ENCODE measurements at regions not wholly inside any gene's neighbourhood (a gene's known extent, or its start where the extent isn't known, plus 50 kb on each side); places are given as distances from the start of the nearest gene placed in this dataset.

- no peaks in the 10 kb centered on the region for H3K9me3 ChIP-seq
- no peak for DNase-seq
- no peak overlapping the region for H3K27ac ChIP-seq
- intact Hi-C loops (cut with DNase I), result no loop called here
- no peaks in the 10 kb centered on the region for H3K27me3 ChIP-seq
- H3K4me1 ChIP-seq, result no peaks in the 10 kb centered on the region
- no peak overlapping the region for H3K4me3 ChIP-seq
- no peaks in the 10 kb centered on the region for H3K36me3 ChIP-seq
- WGBS, 2 donors, result 46 to 71% methylated on average over 5 of the region's 5 CpGs
- TF ChIP-seq, protein P1, sequence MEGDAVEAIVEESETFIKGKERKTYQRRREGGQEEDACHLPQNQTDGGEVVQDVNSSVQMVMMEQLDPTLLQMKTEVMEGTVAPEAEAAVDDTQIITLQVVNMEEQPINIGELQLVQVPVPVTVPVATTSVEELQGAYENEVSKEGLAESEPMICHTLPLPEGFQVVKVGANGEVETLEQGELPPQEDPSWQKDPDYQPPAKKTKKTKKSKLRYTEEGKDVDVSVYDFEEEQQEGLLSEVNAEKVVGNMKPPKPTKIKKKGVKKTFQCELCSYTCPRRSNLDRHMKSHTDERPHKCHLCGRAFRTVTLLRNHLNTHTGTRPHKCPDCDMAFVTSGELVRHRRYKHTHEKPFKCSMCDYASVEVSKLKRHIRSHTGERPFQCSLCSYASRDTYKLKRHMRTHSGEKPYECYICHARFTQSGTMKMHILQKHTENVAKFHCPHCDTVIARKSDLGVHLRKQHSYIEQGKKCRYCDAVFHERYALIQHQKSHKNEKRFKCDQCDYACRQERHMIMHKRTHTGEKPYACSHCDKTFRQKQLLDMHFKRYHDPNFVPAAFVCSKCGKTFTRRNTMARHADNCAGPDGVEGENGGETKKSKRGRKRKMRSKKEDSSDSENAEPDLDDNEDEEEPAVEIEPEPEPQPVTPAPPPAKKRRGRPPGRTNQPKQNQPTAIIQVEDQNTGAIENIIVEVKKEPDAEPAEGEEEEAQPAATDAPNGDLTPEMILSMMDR (IDR thresholded peaks at IDR 0.05), result no peak
- no peak for TF ChIP-seq POLR2A (IDR thresholded peaks at IDR 0.05)
Observed at GRCh38 chr3:7867587-7867986, 634.0 kb upstream of the LMCD1 start.

GRCh38 chr3:7871003-7871560 is 630.5 kb upstream of the LMCD1 start:
- H3K36me3 ChIP-seq, result no peaks in the 10 kb centered on the region
- TF ChIP-seq, protein P1 (IDR thresholded peaks at IDR 0.05), result no peak
- no peak for TF ChIP-seq POLR2A (IDR thresholded peaks at IDR 0.05)
- 22 to 52% methylated on average over 1 of the region's 1 CpG for WGBS, 2 donors
- no peaks in the 10 kb centered on the region for H3K9me3 ChIP-seq
- no peaks in the 10 kb centered on the region for H3K27me3 ChIP-seq
- peaks cover 0 to 3% (median 0%) of the 10 kb centered on the region in 3 donors for H3K4me1 ChIP-seq
- no peak overlapping the region for H3K4me3 ChIP-seq
- no peak overlapping the region for H3K27ac ChIP-seq
- intact Hi-C loops (cut with DNase I), result no loop called here
- no peak for DNase-seq

DNA sequence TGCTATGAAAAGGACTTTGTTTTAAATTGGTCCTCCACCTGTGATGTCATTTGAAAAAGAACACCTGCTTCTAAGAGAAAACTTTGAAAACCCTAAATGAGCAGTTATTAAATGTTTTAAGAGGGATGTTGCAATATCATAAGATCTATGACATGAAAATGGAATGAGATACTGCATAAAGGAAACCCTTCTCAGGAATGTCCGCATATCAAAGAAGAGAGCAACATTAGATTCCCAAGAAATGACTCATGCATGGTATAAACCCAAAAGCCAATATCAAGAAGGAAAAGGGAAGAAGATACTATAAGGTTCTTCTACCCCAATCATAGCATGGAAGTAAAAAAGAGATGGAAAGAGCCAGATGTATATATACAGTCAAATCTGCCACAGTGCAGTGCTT is 627.5 kb upstream of the LMCD1 start:
- H3K36me3 ChIP-seq, result no peaks in the 10 kb centered on the region
- peaks cover 0 to 10% (median 0%) of the 10 kb centered on the region in 3 donors for H3K4me1 ChIP-seq
- no peaks in the 10 kb centered on the region for H3K9me3 ChIP-seq
- no peak overlapping the region for H3K27ac ChIP-seq
- no peak for DNase-seq
- intact Hi-C loops (cut with DNase I), result no loop called here
- no peaks in the 10 kb centered on the region for H3K27me3 ChIP-seq
- no peak overlapping the region for H3K4me3 ChIP-seq
- TF ChIP-seq, protein P1 (IDR thresholded peaks at IDR 0.05), result no peak
- TF ChIP-seq POLR2A (IDR thresholded peaks at IDR 0.05), result no peak
- 68 to 71% methylated on average over 1 of the region's 1 CpG for WGBS, 2 donors

DNA sequence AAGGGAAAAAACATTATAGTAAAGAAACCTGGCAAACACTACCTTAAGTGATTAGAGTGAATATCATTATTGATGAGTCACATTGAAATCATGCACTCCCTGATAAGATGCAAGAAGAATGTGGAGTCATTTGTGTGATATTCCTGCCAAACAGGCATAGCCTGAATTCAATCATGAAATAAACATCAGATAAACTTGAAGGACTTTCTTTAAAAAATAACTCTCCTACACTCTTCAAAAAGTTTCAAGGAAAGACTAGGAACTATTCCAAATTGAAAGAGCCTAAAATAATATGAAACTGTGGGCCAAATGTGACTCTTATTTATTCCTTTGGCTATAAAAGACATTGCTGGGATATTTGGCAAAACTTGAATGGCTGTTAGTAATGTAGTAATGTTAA is 625.7 kb upstream of the LMCD1 start:
- DNase-seq, result no peak
- no peak overlapping the region for H3K27ac ChIP-seq
- H3K36me3 ChIP-seq, result no peaks in the 10 kb centered on the region
- no peaks in the 10 kb centered on the region for H3K27me3 ChIP-seq
- intact Hi-C loops (cut with DNase I), result no loop called here
- peaks cover 0 to 10% (median 0%) of the 10 kb centered on the region in 3 donors for H3K4me1 ChIP-seq
- TF ChIP-seq POLR2A (IDR thresholded peaks at IDR 0.05), result no peak
- TF ChIP-seq, protein P1 (IDR thresholded peaks at IDR 0.05), result no peak
- H3K4me3 ChIP-seq, result no peak overlapping the region
- no peaks in the 10 kb centered on the region for H3K9me3 ChIP-seq

- Histone ChIP-seq H3K9me3 (no peaks in the 10 kb centered on the region), H3K4me1 (peaks cover 0 to 10% (median 0%) of the 10 kb centered on the region in 3 donors), H3K27ac (no peak overlapping the region), H3K27me3 (no peaks in the 10 kb centered on the region), H3K36me3 (no peaks in the 10 kb centered on the region), H3K4me3 (no peak overlapping the region)
- no peak for DNase-seq
- WGBS, 2 donors, result 36 to 51% methylated on average over 3 of the region's 3 CpGs
- intact Hi-C loops (cut with DNase I), result no loop called here
- TF ChIP-seq, protein P1 (IDR thresholded peaks at IDR 0.05), result no peak
Observed at GRCh38 chr3:7876741-7877297, 624.8 kb upstream of the LMCD1 start.
